Spinal cord (tissue), 9 donors: ENCODE measurements at regions not wholly inside any gene's neighbourhood (a gene's known extent, or its start where the extent isn't known, plus 50 kb on each side); places are given as distances from the start of the nearest gene placed in this dataset.
"Not testable (repeated sequence)": the region's sequence is repeated elsewhere in the genome, so short reads cannot be mapped to it uniquely, and the experiment has no call there.

Source experiments
- DNase-seq, 6 donors: peaks; one replicate each; pipeline versions ENCODE4 v3.0.0 to v3.0.0-alpha.2; 2013 to 2015; ENCODE audit warnings: low spot score in 6 of 6, low read depth in 4 of 6
- H3K27ac ChIP-seq: one replicate; pipeline ENCODE4 v1.5.1; 2013; ENCODE audit warnings: low read depth, low read length, control low read depth
- H3K27me3 ChIP-seq: one replicate; pipeline ENCODE4 v1.6.1; 2013; ENCODE audit warnings: low read length; ENCODE audit not compliant: control insufficient read depth, insufficient read depth
- H3K36me3 ChIP-seq: one replicate; pipeline ENCODE4 v1.6.1; 2013; ENCODE audit warnings: low read length; ENCODE audit not compliant: control insufficient read depth, insufficient read depth
- H3K4me1 ChIP-seq: one replicate; pipeline ENCODE4 v1.6.1; 2013; ENCODE audit warnings: low read length; ENCODE audit not compliant: control insufficient read depth, insufficient read depth
- H3K4me3 ChIP-seq: one replicate; pipeline ENCODE4 v1.5.1; 2013; ENCODE audit warnings: low read depth, low read length, control low read depth
- H3K9me3 ChIP-seq: one replicate; pipeline ENCODE4 v1.6.1; 2013; ENCODE audit warnings: low read length; ENCODE audit not compliant: control insufficient read depth, insufficient read depth
- WGBS: methylation state at CpG from one replicate; pipeline ENCODE4 v1.1.5; 2013; ENCODE audit warnings: missing lambda C conversion rate; ENCODE audit not compliant: insufficient coverage; 5-methylcytosine and 5-hydroxymethylcytosine counted together
- donor health status: healthy.

GRCh38 chr12:69044887-69045286 is 111.9 kb upstream of the CPM start:
- WGBS: 100% methylated on average over 1 of the region's 2 CpGs
- no peak for DNase-seq
- no peaks in the 10 kb centered on the region for H3K9me3 ChIP-seq
- no peak overlapping the region for H3K27ac ChIP-seq
- no peaks in the 10 kb centered on the region for H3K4me1 ChIP-seq
- no peak overlapping the region for H3K4me3 ChIP-seq
- no peaks in the 10 kb centered on the region for H3K27me3 ChIP-seq
- H3K36me3 ChIP-seq: no peaks in the 10 kb centered on the region

GRCh38 chr12:69045430-69045829 is 112.5 kb upstream of the CPM start:
- no peak overlapping the region for H3K27ac ChIP-seq
- H3K9me3 ChIP-seq: no peaks in the 10 kb centered on the region
- no peak for DNase-seq
- WGBS: 96% methylated on average over 6 of the region's 6 CpGs
- no peaks in the 10 kb centered on the region for H3K4me1 ChIP-seq
- H3K36me3 ChIP-seq: no peaks in the 10 kb centered on the region
- no peak overlapping the region for H3K4me3 ChIP-seq
- H3K27me3 ChIP-seq: no peaks in the 10 kb centered on the region

DNA sequence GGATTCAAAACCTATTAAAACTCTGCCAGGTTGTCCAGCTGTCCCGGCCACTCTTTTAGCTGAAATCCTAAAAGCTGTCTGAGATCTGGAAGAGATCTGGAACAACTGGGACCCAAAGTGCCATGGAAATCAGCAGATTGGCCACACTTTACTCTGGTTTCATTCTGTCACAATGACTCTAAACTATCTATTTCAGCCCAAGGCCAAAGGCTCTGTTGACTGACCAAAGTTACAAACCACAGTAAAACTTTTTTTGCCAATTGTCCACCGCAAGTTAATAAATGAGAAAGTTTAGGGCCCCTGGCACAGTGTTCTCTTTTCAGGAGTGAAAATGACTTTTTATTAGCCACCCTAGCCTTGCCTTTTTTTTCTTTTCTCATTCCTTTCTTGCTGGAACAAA is 113.4 kb upstream of the CPM start:
- Histone ChIP-seq H3K36me3 (no peaks in the 10 kb centered on the region), H3K4me1 (no peaks in the 10 kb centered on the region), H3K27me3 (no peaks in the 10 kb centered on the region), H3K27ac (no peak overlapping the region), H3K9me3 (no peaks in the 10 kb centered on the region), H3K4me3 (no peak overlapping the region)
- DNase-seq: no peak
- WGBS: 73% methylated on average over 1 of the region's 2 CpGs

- H3K9me3 ChIP-seq: no peaks in the 10 kb centered on the region
- H3K27me3 ChIP-seq: no peaks in the 10 kb centered on the region
- 70% methylated on average over 2 of the region's 3 CpGs for WGBS
- H3K36me3 ChIP-seq: no peaks in the 10 kb centered on the region
- H3K27ac ChIP-seq: no peak overlapping the region
- H3K4me3 ChIP-seq: no peak overlapping the region
- DNase-seq: no peak
- H3K4me1 ChIP-seq: no peaks in the 10 kb centered on the region
These were observed 113.9 kb upstream of the CPM start for GRCh38 chr12:69046920-69047319.

- Histone ChIP-seq H3K27ac (no peak overlapping the region), H3K4me1 (no peaks in the 10 kb centered on the region), H3K4me3 (no peak overlapping the region), H3K27me3 (no peaks in the 10 kb centered on the region), H3K9me3 (no peaks in the 10 kb centered on the region), H3K36me3 (no peaks in the 10 kb centered on the region)
- DNase-seq: no peak
- WGBS: 90% methylated on average over 2 of the region's 4 CpGs
These were observed 115.0 kb upstream of the CPM start for GRCh38 chr12:69047990-69048389.

DNA sequence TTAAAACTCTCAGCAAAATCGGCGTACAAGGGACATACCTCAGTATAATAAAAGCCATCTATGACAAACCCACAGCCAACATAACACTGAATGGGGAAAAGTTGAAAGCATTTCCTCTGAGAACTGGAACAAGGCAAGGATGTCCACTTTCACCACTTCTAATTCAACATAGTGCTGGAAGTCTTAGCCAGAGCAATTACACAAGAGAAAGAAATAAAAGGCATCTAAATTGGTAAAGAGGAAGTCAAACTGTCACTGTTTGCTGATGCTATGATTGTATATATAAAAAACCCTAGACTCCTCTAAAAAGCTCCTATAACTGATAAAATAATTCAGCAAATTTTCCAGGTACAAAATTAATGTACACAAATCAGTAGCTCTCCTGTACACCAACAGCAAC is 116.9 kb upstream of the CPM start:
- not testable (repeated sequence) for H3K4me3 ChIP-seq, H3K27me3 ChIP-seq, H3K27ac ChIP-seq, H3K36me3 ChIP-seq, DNase-seq, H3K4me1 ChIP-seq, H3K9me3 ChIP-seq
- WGBS: no CpG with 5 or more reads among the region's 2 CpGs

DNA sequence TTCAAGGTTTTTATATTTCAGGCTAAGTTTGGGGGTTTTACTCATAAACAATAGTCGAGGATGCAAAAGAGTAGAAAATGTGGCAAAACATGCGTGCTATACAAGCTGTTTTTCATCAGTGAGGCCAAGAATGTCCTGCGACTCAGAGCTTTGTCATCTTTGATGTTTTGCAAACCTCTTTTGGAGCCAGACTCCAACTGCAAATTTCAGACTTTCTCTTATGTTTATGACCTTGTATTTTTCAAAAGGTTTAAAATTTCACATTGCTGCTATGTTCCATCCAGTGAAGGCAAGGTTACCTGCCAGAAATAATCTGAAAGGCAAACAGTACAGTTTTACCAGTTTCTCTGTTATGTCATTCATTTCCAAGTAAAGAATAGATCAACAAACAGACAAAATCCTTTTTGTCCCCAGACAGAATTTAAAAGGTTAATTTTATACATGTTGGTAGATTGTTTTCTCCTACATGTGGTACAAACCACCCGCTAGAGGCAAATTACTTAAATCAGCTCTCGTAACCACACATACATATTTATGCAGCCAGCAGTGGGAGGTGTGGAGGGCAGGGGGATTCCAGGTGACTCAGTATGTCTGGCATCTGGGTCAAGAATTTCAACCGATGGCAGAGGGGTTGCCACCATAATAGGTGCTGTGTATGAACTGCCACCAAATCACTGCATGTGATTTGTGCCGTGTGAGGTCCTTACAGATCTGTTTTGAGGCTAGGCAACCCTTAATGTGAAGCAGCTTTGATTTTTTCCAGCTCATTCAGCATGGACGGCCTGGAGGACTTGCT is 119.8 kb upstream of the CPM start:
- Histone ChIP-seq H3K27me3 (no peaks in the 10 kb centered on the region), H3K27ac (no peak overlapping the region), H3K4me3 (no peak overlapping the region), H3K4me1 (no peaks in the 10 kb centered on the region), H3K36me3 (no peaks in the 10 kb centered on the region), H3K9me3 (no peaks in the 10 kb centered on the region)
- 62% methylated on average over 3 of the region's 8 CpGs for WGBS
- DNase-seq: no peak

DNA sequence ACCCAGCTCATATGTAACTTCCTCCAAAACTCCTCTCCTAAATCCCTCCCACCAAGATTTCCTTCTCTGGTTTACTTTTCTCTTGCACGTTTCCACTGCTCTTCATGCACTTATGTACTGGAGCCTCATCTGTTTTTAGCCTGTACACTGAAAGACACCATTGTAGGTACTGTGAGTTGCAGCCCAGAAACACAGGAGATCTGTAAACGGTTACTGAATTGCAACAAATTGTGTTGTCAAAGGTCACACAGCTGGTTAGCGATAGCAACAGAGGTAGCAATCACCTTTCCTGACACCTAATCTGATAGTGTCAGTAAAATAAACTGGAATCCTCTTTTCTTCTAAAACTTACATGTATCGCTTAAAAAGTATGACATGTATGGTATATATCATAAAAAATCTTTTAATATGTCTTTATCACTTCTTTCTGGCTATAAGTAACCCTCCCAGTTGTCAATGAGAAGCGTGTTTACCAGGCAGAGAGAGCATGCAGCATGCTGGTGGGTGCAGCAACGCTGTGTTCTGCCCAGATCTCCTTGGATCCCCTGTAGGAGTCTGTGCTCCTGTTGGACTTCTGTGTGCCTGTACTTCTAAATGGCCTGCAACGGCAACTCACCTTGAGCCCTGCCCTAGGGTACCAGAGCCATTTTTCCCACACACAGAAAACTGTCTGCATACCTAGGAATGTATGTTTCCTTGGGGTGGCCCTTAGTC is 121.5 kb upstream of the CPM start:
- H3K9me3 ChIP-seq: no peaks in the 10 kb centered on the region
- H3K4me3 ChIP-seq: no peak overlapping the region
- DNase-seq: no peak
- no peaks in the 10 kb centered on the region for H3K36me3 ChIP-seq
- no peak overlapping the region for H3K27ac ChIP-seq
- WGBS: 79% methylated on average over 4 of the region's 7 CpGs
- no peaks in the 10 kb centered on the region for H3K4me1 ChIP-seq
- H3K27me3 ChIP-seq: no peaks in the 10 kb centered on the region

DNA sequence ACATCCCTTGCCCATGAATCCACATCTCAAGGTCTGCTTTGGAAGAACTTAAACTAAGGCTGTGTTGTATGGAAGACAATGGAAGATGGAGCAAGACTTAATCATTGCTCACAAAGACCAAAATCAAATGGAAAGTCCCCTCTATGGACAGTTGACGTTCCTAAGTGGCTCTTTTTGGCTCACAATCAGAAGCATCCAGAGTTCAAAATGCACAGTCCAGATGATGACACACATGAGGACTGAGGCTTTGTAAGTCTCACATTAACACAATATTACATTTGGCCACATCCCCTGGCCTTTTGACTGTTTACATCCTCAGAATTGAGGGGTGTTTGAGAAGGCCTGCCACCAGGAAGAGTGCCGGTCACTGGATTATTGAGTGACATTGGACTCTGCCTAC is 122.3 kb upstream of the CPM start:
- 92% methylated on average over 1 of the region's 2 CpGs for WGBS
- H3K27me3 ChIP-seq: no peaks in the 10 kb centered on the region

GRCh38 chr12:69055706-69056105 is 122.7 kb upstream of the CPM start:
- DNase-seq: no peak
- Histone ChIP-seq H3K27ac (no peak overlapping the region), H3K4me1 (no peaks in the 10 kb centered on the region), H3K4me3 (no peak overlapping the region), H3K9me3 (no peaks in the 10 kb centered on the region), H3K36me3 (no peaks in the 10 kb centered on the region), H3K27me3 (no peaks in the 10 kb centered on the region)
- WGBS: 89% methylated on average over 3 of the region's 4 CpGs

More for the DNA sequence above, 122.3 kb upstream of the CPM start:
- H3K9me3 ChIP-seq: no peaks in the 10 kb centered on the region
- DNase-seq: no peak
- no peaks in the 10 kb centered on the region for H3K4me1 ChIP-seq
- H3K27ac ChIP-seq: no peak overlapping the region
- H3K36me3 ChIP-seq: no peaks in the 10 kb centered on the region
- no peak overlapping the region for H3K4me3 ChIP-seq
